ENCODE measurements at regions not wholly inside any gene's neighbourhood (a gene's known extent, or its start where the extent isn't known, plus 50 kb on each side); places are given as distances from the start of the nearest gene placed in this dataset.

DNA sequence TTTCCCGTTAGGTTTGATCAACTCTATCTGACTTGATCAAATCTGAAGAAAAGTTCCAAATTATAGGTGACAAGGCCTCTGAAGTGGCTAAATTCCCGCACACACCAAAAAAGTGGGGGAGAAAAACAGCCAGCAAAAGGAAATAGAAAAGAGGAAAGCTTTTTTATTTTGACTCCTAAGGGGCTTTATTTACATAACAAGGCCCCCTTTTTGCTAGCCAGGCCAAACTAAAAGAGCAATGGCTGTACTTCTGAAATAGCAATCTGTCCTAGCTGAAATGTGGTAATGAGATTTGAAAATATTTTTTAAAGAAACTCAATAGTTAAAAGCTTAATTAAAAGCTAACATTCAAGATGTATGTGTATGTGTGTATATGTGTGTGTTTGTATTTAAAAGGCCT, 311.5 kb upstream of the POGK start:
- Histone ChIP-seq H3K4me3 (ENCODE audit: insufficient read depth, low read depth, low read length, poor library complexity, severe bottlenecking) (no peak overlapping the region), H3K9me3 (ENCODE audit: control insufficient read depth, low read length) (no peaks in the 10 kb centered on the region), H3K36me3 (ENCODE audit: control insufficient read depth, insufficient read depth, low read length) (no peaks in the 10 kb centered on the region), H3K27me3 (replicated peaks; ENCODE audit: control insufficient read depth, insufficient read depth, low read length, poor library complexity, severe bottlenecking) (no peaks in the 10 kb centered on the region), H3K4me1 (ENCODE audit: control insufficient read depth, insufficient read depth, low read length, poor library complexity, severe bottlenecking) (no peaks in the 10 kb centered on the region), H3K27ac (ENCODE audit: insufficient read depth, low read length, poor library complexity, severe bottlenecking) (no peak overlapping the region)
- DNase-seq = no peak

DNA sequence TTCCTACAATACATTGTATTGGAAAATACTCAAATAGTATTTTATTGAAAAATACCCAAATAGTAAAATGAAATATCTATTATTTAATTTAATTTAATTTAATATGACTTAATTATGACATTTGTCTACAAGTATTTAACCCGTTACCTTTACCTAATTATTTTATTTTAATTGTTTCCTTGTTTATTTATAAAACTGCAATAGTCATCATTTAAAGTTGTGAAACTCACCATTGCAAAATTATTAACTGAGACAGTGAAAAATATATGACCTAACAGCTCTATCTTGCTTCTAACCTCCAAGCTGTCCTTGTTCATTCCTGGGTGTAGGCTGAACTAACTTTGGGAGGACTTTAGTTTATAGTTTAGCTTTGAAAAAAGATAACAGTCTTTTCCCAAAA, 300.6 kb upstream of the POGK start:
- DNase-seq = no peak
- Histone ChIP-seq H3K27ac (ENCODE audit: insufficient read depth, low read length, poor library complexity, severe bottlenecking) (no peak overlapping the region), H3K9me3 (ENCODE audit: control insufficient read depth, low read length) (no peaks in the 10 kb centered on the region), H3K36me3 (ENCODE audit: control insufficient read depth, insufficient read depth, low read length) (no peaks in the 10 kb centered on the region), H3K4me1 (ENCODE audit: control insufficient read depth, insufficient read depth, low read length, poor library complexity, severe bottlenecking) (no peaks in the 10 kb centered on the region), H3K4me3 (ENCODE audit: insufficient read depth, low read depth, low read length, poor library complexity, severe bottlenecking) (no peak overlapping the region), H3K27me3 (replicated peaks; ENCODE audit: control insufficient read depth, insufficient read depth, low read length, poor library complexity, severe bottlenecking) (no peaks in the 10 kb centered on the region)

DNA sequence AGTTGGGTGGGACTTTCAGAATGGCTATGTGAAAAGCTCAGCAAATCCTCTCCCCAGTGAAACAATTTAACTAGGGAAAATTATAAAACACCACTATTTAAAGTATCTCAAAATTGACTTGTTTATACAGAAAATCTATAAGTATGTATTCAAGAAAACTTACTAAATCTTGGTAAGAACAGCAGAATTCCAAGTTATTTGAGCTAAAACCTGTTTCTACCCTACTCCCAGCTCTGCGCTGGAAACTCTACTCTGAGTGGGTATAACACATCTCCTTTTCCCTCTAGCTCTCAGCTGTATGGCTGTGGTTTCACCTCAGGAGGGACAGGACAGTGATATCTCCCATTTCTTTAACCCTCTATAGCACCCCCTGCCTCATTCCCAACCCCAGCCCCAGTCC, 295.2 kb upstream of the POGK start:
- H3K27ac ChIP-seq (ENCODE audit: insufficient read depth, low read length, poor library complexity, severe bottlenecking) = no peak overlapping the region
- H3K27me3 ChIP-seq (replicated peaks; ENCODE audit: control insufficient read depth, insufficient read depth, low read length, poor library complexity, severe bottlenecking) = no peaks in the 10 kb centered on the region
- no peak for DNase-seq
- no peaks in the 10 kb centered on the region for H3K9me3 ChIP-seq (ENCODE audit: control insufficient read depth, low read length)
- no peaks in the 10 kb centered on the region for H3K36me3 ChIP-seq (ENCODE audit: control insufficient read depth, insufficient read depth, low read length)
- H3K4me1 ChIP-seq (ENCODE audit: control insufficient read depth, insufficient read depth, low read length, poor library complexity, severe bottlenecking) = no peaks in the 10 kb centered on the region
- H3K4me3 ChIP-seq (ENCODE audit: insufficient read depth, low read depth, low read length, poor library complexity, severe bottlenecking) = no peak overlapping the region

DNA sequence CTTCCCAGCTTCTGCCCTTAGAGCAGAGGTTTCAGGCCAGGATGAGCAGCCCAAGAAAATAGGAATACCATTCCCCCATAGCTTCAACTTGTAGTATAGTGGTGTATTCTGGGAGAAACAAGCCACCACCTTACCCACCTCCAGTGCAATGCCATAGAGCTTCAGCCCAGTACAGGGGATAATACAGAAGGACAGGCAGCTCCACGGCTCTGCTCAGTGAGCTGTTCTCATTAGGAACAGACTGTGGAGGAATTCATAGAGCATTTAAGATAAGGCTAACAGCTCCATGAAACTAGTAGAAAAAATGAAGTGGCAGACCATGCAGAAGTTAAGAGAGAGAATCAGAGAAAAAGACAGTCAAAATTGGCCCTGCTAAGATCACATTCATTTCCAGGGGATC, 294.7 kb upstream of the POGK start:
- Histone ChIP-seq H3K27me3 (replicated peaks; ENCODE audit: control insufficient read depth, insufficient read depth, low read length, poor library complexity, severe bottlenecking) (no peaks in the 10 kb centered on the region), H3K4me3 (ENCODE audit: insufficient read depth, low read depth, low read length, poor library complexity, severe bottlenecking) (no peak overlapping the region), H3K27ac (ENCODE audit: insufficient read depth, low read length, poor library complexity, severe bottlenecking) (no peak overlapping the region), H3K4me1 (ENCODE audit: control insufficient read depth, insufficient read depth, low read length, poor library complexity, severe bottlenecking) (no peaks in the 10 kb centered on the region), H3K9me3 (ENCODE audit: control insufficient read depth, low read length) (no peaks in the 10 kb centered on the region), H3K36me3 (ENCODE audit: control insufficient read depth, insufficient read depth, low read length) (no peaks in the 10 kb centered on the region)
- no peak for DNase-seq

DNA sequence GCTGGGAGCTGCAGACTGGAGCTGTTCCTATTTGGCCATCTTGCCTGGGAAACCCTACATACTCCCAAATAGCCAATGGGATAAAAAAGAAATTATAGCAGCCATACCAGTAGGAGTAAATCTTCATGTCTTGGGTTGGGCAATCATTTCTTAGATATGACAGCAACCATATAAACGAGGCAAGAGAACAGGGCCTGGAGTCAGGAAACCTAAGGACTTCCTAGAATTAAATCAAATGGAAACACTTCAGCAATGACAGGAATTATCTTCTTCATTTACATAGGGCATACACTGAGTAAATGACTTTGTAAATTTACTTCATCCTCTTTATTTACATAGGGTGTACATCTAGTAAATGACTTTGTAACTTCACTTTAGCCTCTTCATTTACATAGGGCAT, 286.6 kb upstream of the POGK start:
- DNase-seq = no peak
- no peak overlapping the region for H3K27ac ChIP-seq (ENCODE audit: insufficient read depth, low read length, poor library complexity, severe bottlenecking)
- no peaks in the 10 kb centered on the region for H3K36me3 ChIP-seq (ENCODE audit: control insufficient read depth, insufficient read depth, low read length)
- H3K27me3 ChIP-seq (replicated peaks; ENCODE audit: control insufficient read depth, insufficient read depth, low read length, poor library complexity, severe bottlenecking) = no peaks in the 10 kb centered on the region
- H3K4me3 ChIP-seq (ENCODE audit: insufficient read depth, low read depth, low read length, poor library complexity, severe bottlenecking) = no peak overlapping the region
- no peaks in the 10 kb centered on the region for H3K4me1 ChIP-seq (ENCODE audit: control insufficient read depth, insufficient read depth, low read length, poor library complexity, severe bottlenecking)
- H3K9me3 ChIP-seq (ENCODE audit: control insufficient read depth, low read length) = no peaks in the 10 kb centered on the region

DNA sequence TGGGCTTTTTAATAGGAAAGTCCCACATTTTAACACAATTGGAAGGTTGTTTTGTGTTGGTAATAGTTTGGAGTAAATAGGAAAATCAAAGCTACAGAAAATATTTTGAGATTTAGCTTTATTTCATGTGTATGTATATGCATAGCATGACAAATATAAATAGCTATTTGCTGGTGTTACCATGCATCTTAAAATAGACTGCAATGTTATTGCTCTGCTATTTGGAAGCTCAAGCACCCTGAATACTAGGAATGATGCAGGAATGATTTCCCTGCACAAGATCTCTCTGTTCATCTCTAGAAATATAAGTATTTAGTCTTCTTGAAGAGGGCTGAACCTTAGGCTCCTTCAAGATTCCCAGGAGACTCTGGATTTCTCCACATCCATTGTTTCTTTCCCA, 268.3 kb upstream of the POGK start:
- H3K27me3 ChIP-seq (replicated peaks; ENCODE audit: control insufficient read depth, insufficient read depth, low read length, poor library complexity, severe bottlenecking) = no peaks in the 10 kb centered on the region
- H3K4me1 ChIP-seq (ENCODE audit: control insufficient read depth, insufficient read depth, low read length, poor library complexity, severe bottlenecking) = no peaks in the 10 kb centered on the region
- no peaks in the 10 kb centered on the region for H3K9me3 ChIP-seq (ENCODE audit: control insufficient read depth, low read length)
- no peak for DNase-seq
- H3K4me3 ChIP-seq (ENCODE audit: insufficient read depth, low read depth, low read length, poor library complexity, severe bottlenecking) = no peak overlapping the region
- no peaks in the 10 kb centered on the region for H3K36me3 ChIP-seq (ENCODE audit: control insufficient read depth, insufficient read depth, low read length)
- no peak overlapping the region for H3K27ac ChIP-seq (ENCODE audit: insufficient read depth, low read length, poor library complexity, severe bottlenecking)

DNA sequence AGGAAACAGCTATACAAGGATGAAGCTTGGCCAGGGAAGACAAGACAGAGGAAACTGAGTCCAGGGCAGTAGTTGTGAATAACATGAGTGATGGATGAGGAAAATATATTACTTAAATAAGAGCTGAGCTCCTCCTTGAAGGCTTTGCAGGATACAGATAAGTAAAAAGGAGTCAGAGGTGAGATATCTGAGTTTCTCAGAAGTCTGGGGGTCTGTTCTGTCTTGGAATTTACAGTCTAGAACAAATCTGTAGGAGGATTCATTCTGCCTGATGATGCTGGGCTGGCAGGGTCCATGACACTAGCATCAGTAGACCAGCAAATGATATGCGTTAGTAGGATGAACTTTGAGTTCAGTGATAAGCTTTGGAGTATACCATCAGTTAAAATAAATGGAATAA, 266.1 kb upstream of the POGK start:
- no peaks in the 10 kb centered on the region for H3K36me3 ChIP-seq (ENCODE audit: control insufficient read depth, insufficient read depth, low read length)
- DNase-seq = no peak

DNA sequence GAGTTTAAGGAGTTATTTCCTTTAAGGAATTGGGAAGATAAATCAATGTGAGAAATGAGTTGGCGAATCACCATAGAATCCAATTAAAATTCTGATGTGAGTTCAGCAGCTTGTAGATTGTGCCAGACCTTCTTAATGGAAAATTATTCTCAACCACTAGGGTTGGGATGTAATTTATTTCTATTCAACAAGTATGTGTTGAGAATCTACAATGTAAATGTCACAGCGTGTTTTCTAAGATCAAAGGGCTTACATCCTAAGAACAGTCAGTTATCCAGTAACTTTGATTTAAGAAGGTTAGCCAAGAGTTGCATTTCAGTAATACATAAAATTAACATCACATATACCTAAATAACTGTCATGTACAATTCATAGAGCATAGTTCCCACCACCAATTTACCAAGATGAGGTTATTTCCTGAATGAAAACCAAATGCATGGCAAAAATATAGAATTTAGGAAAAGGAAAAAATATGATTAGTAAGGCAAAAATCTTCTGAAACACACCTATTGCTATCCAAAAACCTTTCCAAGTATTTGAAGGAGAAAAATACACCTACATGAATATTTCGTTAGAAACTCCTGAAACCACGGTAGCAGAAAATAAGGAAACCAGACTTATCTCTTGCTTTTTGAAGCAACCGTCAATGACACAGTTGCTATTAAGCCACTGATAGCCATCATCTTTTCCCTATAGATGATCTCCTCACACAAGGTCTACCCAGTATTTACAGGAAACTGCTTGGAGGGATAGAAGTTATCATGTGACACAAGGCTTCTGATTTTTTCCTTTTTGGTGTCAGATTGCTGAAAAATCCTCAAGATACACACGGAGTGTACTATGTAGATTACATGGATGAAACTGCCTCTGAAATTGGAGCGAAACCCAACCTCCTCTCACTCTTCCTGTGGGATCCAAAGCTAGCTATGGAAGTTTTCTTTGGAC, 259.4 kb upstream of the POGK start:
- no peaks in the 10 kb centered on the region for H3K4me1 ChIP-seq (ENCODE audit: control insufficient read depth, insufficient read depth, low read length, poor library complexity, severe bottlenecking)

More for the DNA sequence above, 266.1 kb upstream of the POGK start:
- H3K9me3 ChIP-seq (ENCODE audit: control insufficient read depth, low read length) = no peaks in the 10 kb centered on the region
- no peak overlapping the region for H3K27ac ChIP-seq (ENCODE audit: insufficient read depth, low read length, poor library complexity, severe bottlenecking)
- no peaks in the 10 kb centered on the region for H3K4me1 ChIP-seq (ENCODE audit: control insufficient read depth, insufficient read depth, low read length, poor library complexity, severe bottlenecking)
- H3K27me3 ChIP-seq (replicated peaks; ENCODE audit: control insufficient read depth, insufficient read depth, low read length, poor library complexity, severe bottlenecking) = no peaks in the 10 kb centered on the region
- H3K4me3 ChIP-seq (ENCODE audit: insufficient read depth, low read depth, low read length, poor library complexity, severe bottlenecking) = no peak overlapping the region

DNA sequence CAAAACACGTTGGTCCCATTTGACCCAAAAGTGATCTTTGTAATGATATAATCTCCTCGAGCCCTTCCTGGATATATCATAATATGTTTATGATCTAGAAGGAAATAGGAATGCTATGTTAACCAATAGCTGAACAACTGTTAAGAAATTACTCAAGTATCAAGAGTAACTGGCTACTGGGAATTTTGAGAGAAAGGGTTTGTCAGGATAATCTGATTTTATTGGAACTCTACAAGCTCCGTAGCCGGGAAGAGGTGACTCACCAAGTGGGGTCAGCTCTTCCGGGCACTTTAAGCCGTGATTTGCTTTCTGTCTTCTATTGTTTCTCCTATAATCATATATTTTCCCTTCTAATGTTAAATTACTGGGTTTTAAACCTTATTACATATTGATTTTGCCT, 250.5 kb upstream of the POGK start:
- H3K36me3 ChIP-seq (ENCODE audit: control insufficient read depth, insufficient read depth, low read length) = no peaks in the 10 kb centered on the region
- no peak for DNase-seq
- no peak overlapping the region for H3K4me3 ChIP-seq (ENCODE audit: insufficient read depth, low read depth, low read length, poor library complexity, severe bottlenecking)
- no peaks in the 10 kb centered on the region for H3K9me3 ChIP-seq (ENCODE audit: control insufficient read depth, low read length)
- H3K27me3 ChIP-seq (replicated peaks; ENCODE audit: control insufficient read depth, insufficient read depth, low read length, poor library complexity, severe bottlenecking) = no peaks in the 10 kb centered on the region
- H3K4me1 ChIP-seq (ENCODE audit: control insufficient read depth, insufficient read depth, low read length, poor library complexity, severe bottlenecking) = no peaks in the 10 kb centered on the region
- H3K27ac ChIP-seq (ENCODE audit: insufficient read depth, low read length, poor library complexity, severe bottlenecking) = no peak overlapping the region

More for the DNA sequence above, 259.4 kb upstream of the POGK start:
- Histone ChIP-seq H3K27me3 (replicated peaks; ENCODE audit: control insufficient read depth, insufficient read depth, low read length, poor library complexity, severe bottlenecking) (peaks cover 6% of the 10 kb centered on the region), H3K36me3 (ENCODE audit: control insufficient read depth, insufficient read depth, low read length) (no peaks in the 10 kb centered on the region), H3K27ac (ENCODE audit: insufficient read depth, low read length, poor library complexity, severe bottlenecking) (no peak overlapping the region), H3K4me3 (ENCODE audit: insufficient read depth, low read depth, low read length, poor library complexity, severe bottlenecking) (no peak overlapping the region), H3K9me3 (ENCODE audit: control insufficient read depth, low read length) (no peaks in the 10 kb centered on the region)
- DNase-seq = no peak

DNA sequence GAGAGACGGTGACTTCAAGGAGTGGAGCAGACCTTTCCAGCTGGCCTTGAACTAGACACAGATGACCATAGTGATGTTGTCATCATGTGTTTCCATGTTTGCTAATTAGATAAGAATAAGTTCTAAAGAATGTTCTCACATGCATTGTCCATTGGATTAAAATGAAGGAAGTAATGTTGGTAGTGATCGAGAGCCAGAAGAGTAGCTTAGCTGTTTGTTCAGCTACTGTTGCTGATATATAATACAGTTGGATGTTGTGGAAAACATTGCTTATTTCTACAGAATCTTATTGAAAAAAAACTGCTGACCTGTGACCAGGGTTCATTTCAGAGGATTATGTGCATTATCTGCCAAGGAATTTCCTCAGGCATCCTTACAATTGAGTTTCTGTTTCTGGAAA, 249.1 kb upstream of the POGK start:
- DNase-seq = no peak
- Histone ChIP-seq H3K4me3 (ENCODE audit: insufficient read depth, low read depth, low read length, poor library complexity, severe bottlenecking) (no peak overlapping the region), H3K27ac (ENCODE audit: insufficient read depth, low read length, poor library complexity, severe bottlenecking) (no peak overlapping the region), H3K9me3 (ENCODE audit: control insufficient read depth, low read length) (no peaks in the 10 kb centered on the region), H3K27me3 (replicated peaks; ENCODE audit: control insufficient read depth, insufficient read depth, low read length, poor library complexity, severe bottlenecking) (no peaks in the 10 kb centered on the region), H3K4me1 (ENCODE audit: control insufficient read depth, insufficient read depth, low read length, poor library complexity, severe bottlenecking) (no peaks in the 10 kb centered on the region), H3K36me3 (ENCODE audit: control insufficient read depth, insufficient read depth, low read length) (no peaks in the 10 kb centered on the region)
